ENCODE measurements at regions not wholly inside any gene's neighbourhood (a gene's known extent, or its start where the extent isn't known, plus 50 kb on each side); places are given as distances from the start of the nearest gene placed in this dataset.
"Not testable (repeated sequence)": the region's sequence is repeated elsewhere in the genome, so short reads cannot be mapped to it uniquely, and the experiment has no call there.

DNA sequence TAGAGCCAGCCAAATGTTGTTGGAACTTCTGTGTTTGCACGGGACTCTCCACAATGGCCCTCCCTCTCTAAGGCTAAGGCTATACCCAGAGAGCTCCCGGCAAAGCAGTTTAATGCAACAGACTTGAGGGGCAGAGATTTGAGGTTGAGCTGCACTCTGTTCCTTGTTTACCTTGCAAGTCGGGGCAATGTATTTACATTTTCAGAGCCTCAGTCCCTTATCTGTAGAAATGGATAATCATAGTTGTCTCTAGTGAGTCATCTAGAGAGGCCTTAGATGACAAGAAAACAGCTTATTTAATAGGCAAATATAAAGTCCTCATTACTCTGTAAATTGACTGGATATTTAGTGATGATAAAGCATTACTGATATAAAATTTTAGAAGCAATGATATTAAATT lies 917.7 kb downstream of the MCTP2 start:
- Histone ChIP-seq H3K9me3 (no peaks in the 10 kb centered on the region), H3K27ac (no peak overlapping the region), H3K27me3 (no peaks in the 10 kb centered on the region), H3K4me3 (no peak overlapping the region), H3K36me3 (replicated peaks in 1 of 2; ENCODE audit: insufficient read depth in 1 of 2, low read depth in 2 of 2) (no peaks in the 10 kb centered on the region), H3K4me1 (no peaks in the 10 kb centered on the region)
- no peak for TF ChIP-seq POLR2A (IDR thresholded peaks at IDR 0.05)
- no peak for TF ChIP-seq CTCF (IDR thresholded peaks at IDR 0.05)
- DNase-seq = no peak
- ATAC-seq = no peak
- WGBS, 2 donors = 19 to 25% methylated on average over 3 of the region's 3 CpGs
- intact Hi-C loops (cut with DNase I) = no loop called here

GRCh38 chr15:95149771-95150170 lies 918.4 kb downstream of the MCTP2 start:
- no peak for TF ChIP-seq CTCF (IDR thresholded peaks at IDR 0.05)
- no peak for TF ChIP-seq POLR2A (IDR thresholded peaks at IDR 0.05)
- DNase-seq = no peak
- ATAC-seq = no peak
- no peaks in the 10 kb centered on the region for H3K36me3 ChIP-seq (replicated peaks in 1 of 2; ENCODE audit: insufficient read depth in 1 of 2, low read depth in 2 of 2)
- intact Hi-C loops (cut with DNase I) = no loop called here
- H3K4me3 ChIP-seq = no peak overlapping the region
- no peaks in the 10 kb centered on the region for H3K27me3 ChIP-seq
- H3K4me1 ChIP-seq = no peaks in the 10 kb centered on the region
- no peak overlapping the region for H3K27ac ChIP-seq
- no peaks in the 10 kb centered on the region for H3K9me3 ChIP-seq

GRCh38 chr15:95150466-95150865 lies 919.1 kb downstream of the MCTP2 start:
- H3K36me3 ChIP-seq (replicated peaks in 1 of 2; ENCODE audit: insufficient read depth in 1 of 2, low read depth in 2 of 2) = no peaks in the 10 kb centered on the region
- no peak overlapping the region for H3K27ac ChIP-seq
- DNase-seq (no peak), ATAC-seq (no peak)
- no peaks in the 10 kb centered on the region for H3K4me1 ChIP-seq
- TF ChIP-seq POLR2A (IDR thresholded peaks at IDR 0.05) = no peak
- TF ChIP-seq CTCF (IDR thresholded peaks at IDR 0.05) = no peak
- no peaks in the 10 kb centered on the region for H3K9me3 ChIP-seq
- no peaks in the 10 kb centered on the region for H3K27me3 ChIP-seq
- no peak overlapping the region for H3K4me3 ChIP-seq
- intact Hi-C loops (cut with DNase I) = no loop called here
- WGBS, 2 donors = 63 to 71% methylated on average over 10 of the region's 10 CpGs

DNA sequence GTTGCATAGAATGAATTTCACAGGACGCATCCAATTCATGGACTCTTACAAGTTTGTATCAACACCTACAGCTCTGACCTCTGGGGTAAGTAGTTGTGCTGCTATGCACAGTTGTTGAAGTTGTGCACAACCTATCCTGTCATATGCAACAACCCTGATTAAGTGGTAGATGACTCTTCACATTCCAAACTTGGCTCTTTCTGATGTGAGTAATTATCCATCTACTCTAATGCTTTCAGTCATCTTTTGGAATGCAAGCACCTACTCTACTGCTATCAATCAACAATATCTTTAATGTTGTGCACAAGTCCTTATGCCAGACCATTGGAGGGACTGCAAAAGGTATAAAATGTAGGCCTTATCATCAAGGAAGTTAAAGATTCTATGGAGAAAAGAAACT lies 921.4 kb downstream of the MCTP2 start:
- ATAC-seq = no peak

DNA sequence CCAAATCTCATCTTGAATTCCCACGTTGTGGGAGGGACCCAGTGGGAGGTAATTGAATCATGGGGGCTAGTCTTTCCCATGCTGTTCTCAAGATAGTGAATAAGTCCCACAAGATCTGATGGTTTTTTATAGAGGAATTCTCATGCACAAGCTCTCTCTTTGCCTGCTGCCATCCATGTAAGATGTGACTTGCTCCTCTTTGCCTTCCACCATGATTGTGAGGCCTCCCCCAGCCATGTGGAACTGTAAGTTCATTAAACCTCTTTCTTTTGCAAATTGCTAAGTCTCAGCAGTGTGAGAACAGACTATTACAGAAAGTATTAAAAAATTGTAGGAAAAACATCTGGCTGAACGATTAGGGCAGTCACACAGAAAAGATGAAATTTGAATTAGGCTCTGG lies 921.8 kb downstream of the MCTP2 start:
- intact Hi-C loops (cut with DNase I); H3K9me3 ChIP-seq; DNase-seq: not testable (repeated sequence)

More for the DNA sequence above, 921.4 kb downstream of the MCTP2 start:
- H3K4me1 ChIP-seq = no peaks in the 10 kb centered on the region
- no peak for DNase-seq
- no peaks in the 10 kb centered on the region for H3K9me3 ChIP-seq
- H3K27ac ChIP-seq = no peak overlapping the region
- H3K27me3 ChIP-seq = no peaks in the 10 kb centered on the region
- 86 to 100% methylated on average over 1 of the region's 1 CpG for WGBS, 2 donors
- no peak overlapping the region for H3K4me3 ChIP-seq
- no peaks in the 10 kb centered on the region for H3K36me3 ChIP-seq (replicated peaks in 1 of 2; ENCODE audit: insufficient read depth in 1 of 2, low read depth in 2 of 2)
- intact Hi-C loops (cut with DNase I) = no loop called here
- no peak for TF ChIP-seq POLR2A (IDR thresholded peaks at IDR 0.05)
- TF ChIP-seq CTCF (IDR thresholded peaks at IDR 0.05) = no peak

More for the DNA sequence above, 921.8 kb downstream of the MCTP2 start:
- 41 to 52% methylated on average over 2 of the region's 2 CpGs for WGBS, 2 donors
- not testable (repeated sequence) for H3K27ac ChIP-seq; H3K36me3 ChIP-seq (replicated peaks in 1 of 2; ENCODE audit: insufficient read depth in 1 of 2, low read depth in 2 of 2); H3K27me3 ChIP-seq; H3K4me1 ChIP-seq; ATAC-seq; H3K4me3 ChIP-seq

Data from body of pancreas (tissue), 4 donors.